ENCODE measurements at regions not wholly inside any gene's neighbourhood (a gene's known extent, or its start where the extent isn't known, plus 50 kb on each side); places are given as distances from the start of the nearest gene placed in this dataset.
A peak's percentile ranks its signal among the peaks of the same experiment; 100 is the strongest.

- no peaks in the 10 kb centered on the region for H3K79me1 ChIP-seq (replicated peaks; ENCODE audit: low read length, poor library complexity, severe bottlenecking)
- H4K8ac ChIP-seq (ENCODE audit: low read length), result no peak overlapping the region
- H2AFZ ChIP-seq (ENCODE audit: low read depth, low read length), result no peak overlapping the region
- no peaks in the 10 kb centered on the region for H3K9me3 ChIP-seq (ENCODE audit: control insufficient read depth, low read length)
- peak overlapping the region in 1 of 2 experiments; percentile 65 for H3K4me3 ChIP-seq (ENCODE audit: insufficient read depth in 1 of 2, low read depth in 1 of 2, low read length in 2 of 2)
- no peaks in the 10 kb centered on the region for H3K27me3 ChIP-seq (ENCODE audit: control insufficient read depth in 1 of 2, insufficient read depth in 1 of 2, low read length in 2 of 2)
- DNase-seq, result no peak
- H3K4me1 ChIP-seq (ENCODE audit: control insufficient read depth, insufficient read depth, low read depth, low read length), result peaks cover 2% of the 10 kb centered on the region
- no peak overlapping the region for H2BK5ac ChIP-seq (ENCODE audit: low read depth, low read length, poor library complexity, severe bottlenecking)
- H3K36me3 ChIP-seq (ENCODE audit: control insufficient read depth in 1 of 2, insufficient read depth in 2 of 2, low read depth in 1 of 2, low read length in 2 of 2), result no peaks in the 10 kb centered on the region
- no peak overlapping the region for H3K23ac ChIP-seq (ENCODE audit: low read length in 2 of 2)
- peak overlapping the region; percentile 74 for H3K9ac ChIP-seq (ENCODE audit: low read length)
- no peak overlapping the region for H2BK15ac ChIP-seq (ENCODE audit: low read depth, poor library complexity, severe bottlenecking)
- WGBS, result 91% methylated on average over 3 of the region's 3 CpGs
- H3K27ac ChIP-seq (ENCODE audit: low read length, poor library complexity, severe bottlenecking), result no peak overlapping the region
- no peak overlapping the region for H3K4me2 ChIP-seq (ENCODE audit: low read length, poor library complexity, severe bottlenecking)
- peak overlapping the region in 1 of 2 experiments; percentile 65 for H3K4ac ChIP-seq (ENCODE audit: low read depth in 1 of 2, low read length in 2 of 2)
- no peak overlapping the region for H4K91ac ChIP-seq (ENCODE audit: low read length)
- no peak overlapping the region for H2BK120ac ChIP-seq (ENCODE audit: low read depth, low read length)
- H3K18ac ChIP-seq (ENCODE audit: low read depth in 1 of 2, low read length in 2 of 2), result peak overlapping the region; percentile 7 to 85
- H3K14ac ChIP-seq (ENCODE audit: low read length in 2 of 2), result no peak overlapping the region
- H2AK5ac ChIP-seq (ENCODE audit: low read length, severe bottlenecking), result peak overlapping the region; percentile 52
- H2BK12ac ChIP-seq (ENCODE audit: low read length in 2 of 2), result peak overlapping the region in 1 of 2 experiments; percentile 93
Observed at GRCh38 chr3:113051787-113052186, 61.0 kb downstream of the GTPBP8 start.

GRCh38 chr3:113053169-113053568, 62.4 kb downstream of the GTPBP8 start:
- H4K8ac ChIP-seq (ENCODE audit: low read length), result no peak overlapping the region
- H2AK5ac ChIP-seq (ENCODE audit: low read length, severe bottlenecking), result no peak overlapping the region
- no peak overlapping the region for H2BK12ac ChIP-seq (ENCODE audit: low read length in 2 of 2)
- no peak overlapping the region for H2AFZ ChIP-seq (ENCODE audit: low read depth, low read length)
- H3K18ac ChIP-seq (ENCODE audit: low read depth in 1 of 2, low read length in 2 of 2), result no peak overlapping the region
- H3K27me3 ChIP-seq (ENCODE audit: control insufficient read depth in 1 of 2, insufficient read depth in 1 of 2, low read length in 2 of 2), result no peaks in the 10 kb centered on the region
- H3K9ac ChIP-seq (ENCODE audit: low read length), result no peak overlapping the region
- peaks cover 2% of the 10 kb centered on the region for H3K4me1 ChIP-seq (ENCODE audit: control insufficient read depth, insufficient read depth, low read depth, low read length)
- no peaks in the 10 kb centered on the region for H3K36me3 ChIP-seq (ENCODE audit: control insufficient read depth in 1 of 2, insufficient read depth in 2 of 2, low read depth in 1 of 2, low read length in 2 of 2)
- no peak overlapping the region for H3K23ac ChIP-seq (ENCODE audit: low read length in 2 of 2)
- WGBS, result 100% methylated on average over 2 of the region's 3 CpGs
- H2BK15ac ChIP-seq (ENCODE audit: low read depth, poor library complexity, severe bottlenecking), result no peak overlapping the region
- no peak overlapping the region for H3K14ac ChIP-seq (ENCODE audit: low read length in 2 of 2)
- no peak for DNase-seq
- H3K4ac ChIP-seq (ENCODE audit: low read depth in 1 of 2, low read length in 2 of 2), result no peak overlapping the region
- no peak overlapping the region for H2BK5ac ChIP-seq (ENCODE audit: low read depth, low read length, poor library complexity, severe bottlenecking)
- no peak overlapping the region for H3K27ac ChIP-seq (ENCODE audit: low read length, poor library complexity, severe bottlenecking)
- H3K4me2 ChIP-seq (ENCODE audit: low read length, poor library complexity, severe bottlenecking), result no peak overlapping the region
- H3K79me1 ChIP-seq (replicated peaks; ENCODE audit: low read length, poor library complexity, severe bottlenecking), result no peaks in the 10 kb centered on the region
- H2BK120ac ChIP-seq (ENCODE audit: low read depth, low read length), result no peak overlapping the region
- H3K9me3 ChIP-seq (ENCODE audit: control insufficient read depth, low read length), result no peaks in the 10 kb centered on the region
- H3K4me3 ChIP-seq (ENCODE audit: insufficient read depth in 1 of 2, low read depth in 1 of 2, low read length in 2 of 2), result no peak overlapping the region
- H4K91ac ChIP-seq (ENCODE audit: low read length), result no peak overlapping the region

- Histone ChIP-seq H4K8ac (ENCODE audit: low read length) (no peak overlapping the region), H2AK5ac (ENCODE audit: low read length, severe bottlenecking) (peak overlapping the region; percentile 82), H3K36me3 (ENCODE audit: control insufficient read depth in 1 of 2, insufficient read depth in 2 of 2, low read depth in 1 of 2, low read length in 2 of 2) (no peaks in the 10 kb centered on the region), H3K27ac (ENCODE audit: low read length, poor library complexity, severe bottlenecking) (no peak overlapping the region), H3K23ac (ENCODE audit: low read length in 2 of 2) (no peak overlapping the region), H3K4me1 (ENCODE audit: control insufficient read depth, insufficient read depth, low read depth, low read length) (peaks cover 2% of the 10 kb centered on the region), H4K91ac (ENCODE audit: low read length) (no peak overlapping the region), H2BK5ac (ENCODE audit: low read depth, low read length, poor library complexity, severe bottlenecking) (no peak overlapping the region), H3K4me2 (ENCODE audit: low read length, poor library complexity, severe bottlenecking) (no peak overlapping the region), H3K9ac (ENCODE audit: low read length) (no peak overlapping the region), H3K4me3 (ENCODE audit: insufficient read depth in 1 of 2, low read depth in 1 of 2, low read length in 2 of 2) (no peak overlapping the region), H3K79me1 (replicated peaks; ENCODE audit: low read length, poor library complexity, severe bottlenecking) (no peaks in the 10 kb centered on the region), H2AFZ (ENCODE audit: low read depth, low read length) (no peak overlapping the region), H3K18ac (ENCODE audit: low read depth in 1 of 2, low read length in 2 of 2) (peak overlapping the region in 1 of 2 experiments; percentile 64), H3K4ac (ENCODE audit: low read depth in 1 of 2, low read length in 2 of 2) (peak overlapping the region in 1 of 2 experiments; percentile 62), H2BK120ac (ENCODE audit: low read depth, low read length) (no peak overlapping the region), H3K9me3 (ENCODE audit: control insufficient read depth, low read length) (no peaks in the 10 kb centered on the region), H3K27me3 (ENCODE audit: control insufficient read depth in 1 of 2, insufficient read depth in 1 of 2, low read length in 2 of 2) (no peaks in the 10 kb centered on the region), H3K14ac (ENCODE audit: low read length in 2 of 2) (no peak overlapping the region), H2BK12ac (ENCODE audit: low read length in 2 of 2) (peak overlapping the region in 1 of 2 experiments; percentile 90), H2BK15ac (ENCODE audit: low read depth, poor library complexity, severe bottlenecking) (no peak overlapping the region)
- WGBS, result no CpG with 5 or more reads among the region's 1 CpG
- DNase-seq, result peak; percentile 76
Observed at GRCh38 chr3:113054552-113054951, 63.8 kb downstream of the GTPBP8 start.

- Histone ChIP-seq H3K4me1 (ENCODE audit: control insufficient read depth, insufficient read depth, low read depth, low read length) (peaks cover 2% of the 10 kb centered on the region), H2BK120ac (ENCODE audit: low read depth, low read length) (no peak overlapping the region), H3K9me3 (ENCODE audit: control insufficient read depth, low read length) (no peaks in the 10 kb centered on the region), H4K8ac (ENCODE audit: low read length) (no peak overlapping the region), H3K23ac (ENCODE audit: low read length in 2 of 2) (no peak overlapping the region), H2BK12ac (ENCODE audit: low read length in 2 of 2) (peak overlapping the region in 1 of 2 experiments; percentile 37), H3K27me3 (ENCODE audit: control insufficient read depth in 1 of 2, insufficient read depth in 1 of 2, low read length in 2 of 2) (no peaks in the 10 kb centered on the region), H4K91ac (ENCODE audit: low read length) (no peak overlapping the region), H3K79me1 (replicated peaks; ENCODE audit: low read length, poor library complexity, severe bottlenecking) (no peaks in the 10 kb centered on the region), H3K36me3 (ENCODE audit: control insufficient read depth in 1 of 2, insufficient read depth in 2 of 2, low read depth in 1 of 2, low read length in 2 of 2) (no peaks in the 10 kb centered on the region), H3K27ac (ENCODE audit: low read length, poor library complexity, severe bottlenecking) (no peak overlapping the region), H3K4me3 (ENCODE audit: insufficient read depth in 1 of 2, low read depth in 1 of 2, low read length in 2 of 2) (no peak overlapping the region), H3K9ac (ENCODE audit: low read length) (no peak overlapping the region), H2AK5ac (ENCODE audit: low read length, severe bottlenecking) (no peak overlapping the region), H2BK15ac (ENCODE audit: low read depth, poor library complexity, severe bottlenecking) (no peak overlapping the region), H3K4ac (ENCODE audit: low read depth in 1 of 2, low read length in 2 of 2) (no peak overlapping the region), H3K4me2 (ENCODE audit: low read length, poor library complexity, severe bottlenecking) (no peak overlapping the region), H3K14ac (ENCODE audit: low read length in 2 of 2) (no peak overlapping the region), H2AFZ (ENCODE audit: low read depth, low read length) (no peak overlapping the region), H3K18ac (ENCODE audit: low read depth in 1 of 2, low read length in 2 of 2) (peak overlapping the region in 1 of 2 experiments; percentile 46), H2BK5ac (ENCODE audit: low read depth, low read length, poor library complexity, severe bottlenecking) (no peak overlapping the region)
- DNase-seq, result no peak
Observed at GRCh38 chr3:113055201-113055600, 64.4 kb downstream of the GTPBP8 start.
